GM19467 (cell line): ENCODE measurements at regions not wholly inside any gene's neighbourhood (a gene's known extent, or its start where the extent isn't known, plus 50 kb on each side); places are given as distances from the start of the nearest gene placed in this dataset.
"Not testable (repeated sequence)": the region's sequence is repeated elsewhere in the genome, so short reads cannot be mapped to it uniquely, and the experiment has no call there.

Source experiments
- ATAC-seq: cut with Tn5 transposase; IDR thresholded peaks from one replicate; pipeline ENCODE4 v1.9.1; 2021; ENCODE audit warnings: mild to moderate bottlenecking, moderate library complexity; ENCODE audit not compliant: unreplicated experiment

GRCh38 chr12:91643763-91644162 is 461.1 kb upstream of the DCN start:
- ATAC-seq = no peak

GRCh38 chr12:91640021-91640420 is 457.4 kb upstream of the DCN start:
- ATAC-seq = no peak

- ATAC-seq = no peak
Observed at GRCh38 chr12:91639327-91639726, 456.7 kb upstream of the DCN start.

- no peak for ATAC-seq
Observed at GRCh38 chr12:91637789-91638624, 455.4 kb upstream of the DCN start.

GRCh38 chr12:91636721-91637120 is 454.1 kb upstream of the DCN start:
- no peak for ATAC-seq

- not testable (repeated sequence) for ATAC-seq
Observed at GRCh38 chr12:91634386-91634713, 451.7 kb upstream of the DCN start.

GRCh38 chr12:91633734-91634357 is 451.2 kb upstream of the DCN start:
- ATAC-seq = no peak

- no peak for ATAC-seq
Observed at GRCh38 chr12:91633206-91633605, 450.6 kb upstream of the DCN start.

- ATAC-seq = no peak
Observed at GRCh38 chr12:91632042-91632786, 449.6 kb upstream of the DCN start.

- no peak for ATAC-seq
Observed at GRCh38 chr12:91630596-91631293, 448.1 kb upstream of the DCN start.

GRCh38 chr12:91630083-91630482 is 447.5 kb upstream of the DCN start:
- no peak for ATAC-seq

- no peak for ATAC-seq
Observed at GRCh38 chr12:91629440-91629839, 446.8 kb upstream of the DCN start.

- ATAC-seq = no peak
Observed at GRCh38 chr12:91628656-91629055, 446.0 kb upstream of the DCN start.

- no peak for ATAC-seq
Observed at GRCh38 chr12:91627225-91627624, 444.6 kb upstream of the DCN start.

- no peak for ATAC-seq
Observed at GRCh38 chr12:91622981-91623380, 440.4 kb upstream of the DCN start.

- ATAC-seq = no peak
Observed at GRCh38 chr12:91622037-91622436, 439.4 kb upstream of the DCN start.

- no peak for ATAC-seq
Observed at GRCh38 chr12:91620992-91621391, 438.4 kb upstream of the DCN start.

- ATAC-seq = no peak
Observed at GRCh38 chr12:91620422-91620821, 437.8 kb upstream of the DCN start.

- ATAC-seq = no peak
Observed at GRCh38 chr12:91618281-91618680, 435.7 kb upstream of the DCN start.

- no peak for ATAC-seq
Observed at GRCh38 chr12:91617818-91618217, 435.2 kb upstream of the DCN start.

GRCh38 chr12:91616416-91616815 is 433.8 kb upstream of the DCN start:
- ATAC-seq = no peak
